Stomach (tissue), 4 donors: ENCODE measurements at regions not wholly inside any gene's neighbourhood (a gene's known extent, or its start where the extent isn't known, plus 50 kb on each side); places are given as distances from the start of the nearest gene placed in this dataset.

ENCODE experiments used
- CTCF ChIP-seq, 7 experiments: fragments of 450-650 bp in 4 of 7; fragments of 200-600 bp in 3 of 7; sonication (generic) in 3 of 7; IDR thresholded peaks; one replicate each; pipeline ENCODE4 v1.5.1; 2016 to 2019; ENCODE audit warnings: antibody characterized with exemption in 7 of 7, control low read depth in 2 of 7, mild to moderate bottlenecking in 1 of 7
- POLR2AphosphoS5 ChIP-seq, 3 donors: sonication (generic); formaldehyde crosslinking; IDR thresholded peaks; one replicate each; pipeline ENCODE4 v1.6.1; 2016; ENCODE audit warnings: antibody characterized with exemption in 3 of 3

GRCh38 chr16:86872131-86872530, 293.8 kb downstream of the FOXL1 start:
- TF ChIP-seq CTCF (IDR thresholded peaks at IDR 0.05) (no peak), POLR2AphosphoS5 (IDR thresholded peaks at IDR 0.05) (no peak)
